ENCODE measurements at regions not wholly inside any gene's neighbourhood (a gene's known extent, or its start where the extent isn't known, plus 50 kb on each side); places are given as distances from the start of the nearest gene placed in this dataset.
"Not testable (repeated sequence)": the region's sequence is repeated elsewhere in the genome, so short reads cannot be mapped to it uniquely, and the experiment has no call there.

DNA sequence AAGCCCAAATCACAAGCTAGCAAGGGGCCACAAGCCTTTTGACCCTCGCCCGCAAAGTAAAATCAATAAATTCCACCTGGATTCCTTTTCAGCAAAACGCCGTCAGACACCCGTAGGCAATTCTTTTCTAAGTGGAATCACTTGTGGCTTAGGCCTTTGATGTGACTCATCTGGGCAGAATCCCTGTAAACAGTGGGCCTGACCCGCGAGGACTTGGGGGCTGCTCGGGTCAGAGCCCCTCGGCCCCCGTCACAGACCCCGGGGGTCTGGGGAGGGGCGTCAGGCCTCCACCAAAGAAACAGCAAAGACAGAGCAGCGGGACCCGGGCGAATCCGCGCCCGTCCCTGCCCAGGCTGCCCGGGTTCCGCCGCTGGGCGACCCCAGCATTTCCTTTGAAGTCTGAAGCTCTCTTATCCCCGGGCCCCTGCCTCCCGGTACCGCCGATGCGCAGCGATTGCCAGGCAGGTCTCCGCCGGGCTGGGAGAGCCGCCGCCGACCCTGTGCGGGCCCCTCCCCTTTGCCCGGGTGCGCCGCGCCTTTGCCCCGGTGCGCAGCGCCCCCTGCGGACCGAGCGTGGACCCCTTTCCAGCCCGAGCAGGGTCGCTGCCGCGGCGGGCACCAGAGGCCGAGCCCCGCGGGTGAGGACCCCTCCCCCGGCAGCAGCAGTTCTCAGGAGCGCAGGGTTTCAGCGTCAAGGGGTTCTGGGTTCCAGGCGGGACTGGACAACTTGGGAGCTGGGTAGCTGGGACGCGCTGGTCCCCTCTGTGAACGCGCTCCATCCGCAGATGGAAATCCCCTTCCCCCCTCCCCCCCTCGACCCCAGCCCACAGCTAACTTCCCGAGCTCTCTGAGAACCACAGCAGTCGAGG lies 178.3 kb downstream of the UACA start:
- ATAC-seq (ENCODE audit: low read depth): no peak
- H3K36me3 Mint-ChIP-seq: peaks cover 3% of the 10 kb centered on the region
- H3K4me3 Mint-ChIP-seq: no peak overlapping the region

DNA sequence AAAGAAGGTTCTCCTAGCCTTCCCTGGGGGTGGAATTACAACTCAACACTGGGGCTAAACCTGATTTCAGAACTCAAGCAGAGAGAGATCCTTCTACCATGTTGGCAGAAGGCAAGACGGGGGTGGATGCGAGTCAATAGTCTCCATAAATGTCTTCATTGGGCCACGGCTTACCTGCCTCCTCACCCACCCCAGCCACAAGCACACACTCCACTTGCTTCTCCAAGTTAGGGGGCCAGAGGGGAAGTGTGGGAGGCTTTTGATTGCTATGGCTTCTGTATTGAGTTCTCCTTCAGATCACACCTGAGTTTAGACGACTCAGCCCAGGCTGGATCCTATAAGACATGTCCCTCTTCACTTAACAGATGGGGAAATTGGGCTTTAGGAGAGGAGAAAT lies 178.9 kb downstream of the UACA start:
- Mint-ChIP-seq H3K36me3 (peaks cover 3% of the 10 kb centered on the region), H3K27me3 (peaks cover 33% of the 10 kb centered on the region), H3K4me1 (peaks cover 4% of the 10 kb centered on the region), H3K27ac (no peak overlapping the region), H3K9me3 (no peaks in the 10 kb centered on the region), H3K4me3 (no peak overlapping the region)
- ATAC-seq (ENCODE audit: low read depth) (no peak), DNase-seq (ENCODE audit: low spot score in 2 of 2) (no peak)

More for the DNA sequence above, 178.3 kb downstream of the UACA start:
- Mint-ChIP-seq H3K9me3 (no peaks in the 10 kb centered on the region), H3K4me1 (peaks cover 4% of the 10 kb centered on the region), H3K27ac (no peak overlapping the region), H3K27me3 (peaks cover 28% of the 10 kb centered on the region)
- no peak for DNase-seq (ENCODE audit: low spot score in 2 of 2)

DNA sequence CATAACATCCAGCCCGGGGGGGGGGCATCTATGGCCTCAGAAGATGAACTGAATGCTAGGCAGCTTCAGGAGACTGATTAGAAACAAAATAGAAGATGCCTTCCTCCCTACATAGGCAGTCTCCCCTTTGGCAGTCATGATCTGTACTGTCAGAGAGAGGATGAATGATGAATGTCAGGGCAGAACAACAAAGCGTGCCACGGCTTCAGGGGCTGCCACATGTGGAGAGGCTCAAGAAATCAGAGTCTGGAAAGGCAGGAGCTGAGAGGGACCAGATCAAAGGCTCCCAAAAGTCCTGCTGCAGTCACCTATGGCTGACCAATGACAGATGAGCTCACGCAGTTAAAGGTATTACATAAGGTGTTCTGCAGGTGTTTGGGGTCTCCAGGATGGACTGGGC lies 180.4 kb downstream of the UACA start:
- no peak overlapping the region for H3K4me3 Mint-ChIP-seq
- H3K9me3 Mint-ChIP-seq: no peaks in the 10 kb centered on the region
- H3K27me3 Mint-ChIP-seq: peaks cover 26% of the 10 kb centered on the region
- DNase-seq (ENCODE audit: low spot score in 2 of 2) (no peak), ATAC-seq (ENCODE audit: low read depth) (no peak)
- no peak overlapping the region for H3K27ac Mint-ChIP-seq
- peaks cover 4% of the 10 kb centered on the region for H3K4me1 Mint-ChIP-seq
- peaks cover 1% of the 10 kb centered on the region for H3K36me3 Mint-ChIP-seq

DNA sequence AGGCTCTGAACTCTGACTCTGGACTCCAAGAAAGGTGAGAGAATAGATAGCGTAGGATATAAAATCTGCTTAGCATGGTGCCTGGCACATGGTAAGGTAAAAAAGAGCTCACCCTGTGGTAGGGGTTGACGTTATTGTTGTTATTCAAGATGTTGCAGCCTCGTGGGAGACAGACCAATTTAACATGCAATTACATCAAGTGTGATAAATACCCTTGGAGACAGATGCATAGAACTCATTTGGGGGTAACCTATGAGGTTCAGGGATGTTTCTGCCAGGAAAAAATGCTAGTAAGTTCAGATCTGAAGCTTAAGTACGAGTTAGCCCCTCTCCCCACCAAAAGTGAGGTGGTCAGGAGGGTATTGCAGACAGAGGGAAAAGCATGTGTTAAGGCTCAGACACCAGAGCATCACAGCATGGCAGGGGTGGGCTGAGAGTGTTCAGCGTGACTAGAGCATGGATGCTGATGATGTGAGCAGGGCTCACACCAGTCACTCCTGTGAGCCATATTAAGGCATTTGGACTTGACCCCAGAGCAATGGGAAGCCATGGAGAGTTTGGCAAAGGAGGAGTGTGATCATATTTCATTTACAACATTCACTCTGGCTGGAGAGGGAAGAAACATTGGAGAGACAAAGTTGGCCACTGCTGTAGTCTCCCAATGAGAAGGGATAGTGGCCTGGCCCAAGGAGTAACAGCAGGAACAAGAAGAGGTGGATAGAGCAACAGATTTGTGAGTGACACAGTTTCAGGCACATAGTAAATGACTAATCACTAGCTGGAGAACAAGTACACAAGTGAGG lies 181.0 kb downstream of the UACA start:
- no peak for DNase-seq (ENCODE audit: low spot score in 2 of 2)
- ATAC-seq (ENCODE audit: low read depth): no peak
- H3K36me3 Mint-ChIP-seq: no peaks in the 10 kb centered on the region
- H3K4me1 Mint-ChIP-seq: peaks cover 4% of the 10 kb centered on the region
- peaks cover 21% of the 10 kb centered on the region for H3K27me3 Mint-ChIP-seq
- no peak overlapping the region for H3K27ac Mint-ChIP-seq
- H3K4me3 Mint-ChIP-seq: no peak overlapping the region
- H3K9me3 Mint-ChIP-seq: no peaks in the 10 kb centered on the region

- Mint-ChIP-seq H3K27ac (no peak overlapping the region), H3K4me3 (no peak overlapping the region), H3K27me3 (peaks cover 17% of the 10 kb centered on the region), H3K4me1 (peaks cover 4% of the 10 kb centered on the region), H3K36me3 (no peaks in the 10 kb centered on the region), H3K9me3 (no peaks in the 10 kb centered on the region)
- ATAC-seq (ENCODE audit: low read depth) (no peak), DNase-seq (ENCODE audit: low spot score in 2 of 2) (no peak)
Observed at GRCh38 chr15:70580958-70581357, 182.4 kb downstream of the UACA start.

- Mint-ChIP-seq H3K4me1 (no peaks in the 10 kb centered on the region), H3K9me3 (no peaks in the 10 kb centered on the region), H3K27me3 (peaks cover 12% of the 10 kb centered on the region), H3K36me3 (no peaks in the 10 kb centered on the region), H3K27ac (no peak overlapping the region), H3K4me3 (no peak overlapping the region)
- DNase-seq (ENCODE audit: low spot score in 2 of 2): no peak
- no peak for ATAC-seq (ENCODE audit: low read depth)
Observed at GRCh38 chr15:70580286-70580685, 183.1 kb downstream of the UACA start.

- H3K4me1 Mint-ChIP-seq: no peaks in the 10 kb centered on the region
- H3K27me3 Mint-ChIP-seq: peaks cover 12% of the 10 kb centered on the region
- ATAC-seq (ENCODE audit: low read depth): no peak
- no peak overlapping the region for H3K4me3 Mint-ChIP-seq
- no peaks in the 10 kb centered on the region for H3K9me3 Mint-ChIP-seq
- H3K27ac Mint-ChIP-seq: no peak overlapping the region
- DNase-seq (ENCODE audit: low spot score in 2 of 2): no peak
- H3K36me3 Mint-ChIP-seq: no peaks in the 10 kb centered on the region
Observed at GRCh38 chr15:70579766-70580165, 183.6 kb downstream of the UACA start.

DNA sequence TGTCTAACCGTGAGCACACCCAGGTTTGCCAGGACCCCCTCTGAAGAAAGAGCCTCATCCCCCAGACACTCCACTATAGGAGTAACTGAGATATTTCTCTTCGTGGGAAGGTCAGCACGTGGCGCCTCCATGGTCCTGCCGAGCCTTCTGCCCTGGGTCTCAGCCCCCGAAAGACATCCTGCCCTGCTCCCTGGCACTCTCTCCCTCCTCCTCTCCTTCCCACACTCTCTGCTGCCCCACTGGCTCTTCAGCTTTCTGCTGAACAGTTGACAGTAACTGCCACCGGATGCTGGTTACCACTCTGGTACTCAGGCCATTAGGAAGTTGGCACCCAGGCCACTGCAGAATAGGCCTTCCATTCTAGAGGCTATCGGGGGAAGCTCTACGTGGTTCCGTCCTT lies 185.2 kb downstream of the UACA start:
- H3K9me3 Mint-ChIP-seq: peaks cover 4% of the 10 kb centered on the region
- H3K4me3 Mint-ChIP-seq: no peak overlapping the region
- peaks cover 4% of the 10 kb centered on the region for H3K36me3 Mint-ChIP-seq
- DNase-seq (ENCODE audit: low spot score in 2 of 2) (no peak), ATAC-seq (ENCODE audit: low read depth) (no peak)
- H3K27me3 Mint-ChIP-seq: peaks cover 13% of the 10 kb centered on the region
- H3K27ac Mint-ChIP-seq: no peak overlapping the region
- no peaks in the 10 kb centered on the region for H3K4me1 Mint-ChIP-seq

DNA sequence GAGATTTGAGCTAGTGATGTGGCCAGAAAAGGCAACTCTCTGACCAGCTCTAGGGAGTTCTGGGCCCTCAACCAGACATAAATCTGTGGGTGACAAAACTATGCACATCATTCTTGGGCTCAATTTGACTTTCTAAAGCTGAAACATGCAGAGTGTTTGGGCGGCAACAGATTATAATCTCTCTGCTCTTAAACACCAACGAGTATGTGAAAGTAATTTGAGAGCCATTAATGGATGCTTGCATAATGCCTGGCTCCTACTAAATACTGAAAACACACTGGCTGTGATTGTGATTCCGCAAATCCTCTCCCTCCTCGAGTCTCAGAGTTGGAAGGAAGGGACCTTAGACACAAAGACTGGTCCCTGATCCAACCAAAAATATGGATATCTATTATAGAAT lies 186.7 kb downstream of the UACA start:
- no peaks in the 10 kb centered on the region for H3K4me1 Mint-ChIP-seq
- no peak for DNase-seq (ENCODE audit: low spot score in 2 of 2)
- peaks cover 4% of the 10 kb centered on the region for H3K36me3 Mint-ChIP-seq
- ATAC-seq (ENCODE audit: low read depth): no peak
- peaks cover 4% of the 10 kb centered on the region for H3K9me3 Mint-ChIP-seq
- no peak overlapping the region for H3K27ac Mint-ChIP-seq
- peaks cover 14% of the 10 kb centered on the region for H3K27me3 Mint-ChIP-seq
- no peak overlapping the region for H3K4me3 Mint-ChIP-seq

GRCh38 chr15:70576276-70576675 lies 187.1 kb downstream of the UACA start:
- Mint-ChIP-seq H3K4me3 (no peak overlapping the region), H3K4me1 (no peaks in the 10 kb centered on the region), H3K36me3 (peaks cover 4% of the 10 kb centered on the region), H3K27me3 (peaks cover 14% of the 10 kb centered on the region), H3K27ac (no peak overlapping the region), H3K9me3 (peaks cover 4% of the 10 kb centered on the region)
- DNase-seq (ENCODE audit: low spot score in 2 of 2) (no peak), ATAC-seq (ENCODE audit: low read depth) (no peak)

DNA sequence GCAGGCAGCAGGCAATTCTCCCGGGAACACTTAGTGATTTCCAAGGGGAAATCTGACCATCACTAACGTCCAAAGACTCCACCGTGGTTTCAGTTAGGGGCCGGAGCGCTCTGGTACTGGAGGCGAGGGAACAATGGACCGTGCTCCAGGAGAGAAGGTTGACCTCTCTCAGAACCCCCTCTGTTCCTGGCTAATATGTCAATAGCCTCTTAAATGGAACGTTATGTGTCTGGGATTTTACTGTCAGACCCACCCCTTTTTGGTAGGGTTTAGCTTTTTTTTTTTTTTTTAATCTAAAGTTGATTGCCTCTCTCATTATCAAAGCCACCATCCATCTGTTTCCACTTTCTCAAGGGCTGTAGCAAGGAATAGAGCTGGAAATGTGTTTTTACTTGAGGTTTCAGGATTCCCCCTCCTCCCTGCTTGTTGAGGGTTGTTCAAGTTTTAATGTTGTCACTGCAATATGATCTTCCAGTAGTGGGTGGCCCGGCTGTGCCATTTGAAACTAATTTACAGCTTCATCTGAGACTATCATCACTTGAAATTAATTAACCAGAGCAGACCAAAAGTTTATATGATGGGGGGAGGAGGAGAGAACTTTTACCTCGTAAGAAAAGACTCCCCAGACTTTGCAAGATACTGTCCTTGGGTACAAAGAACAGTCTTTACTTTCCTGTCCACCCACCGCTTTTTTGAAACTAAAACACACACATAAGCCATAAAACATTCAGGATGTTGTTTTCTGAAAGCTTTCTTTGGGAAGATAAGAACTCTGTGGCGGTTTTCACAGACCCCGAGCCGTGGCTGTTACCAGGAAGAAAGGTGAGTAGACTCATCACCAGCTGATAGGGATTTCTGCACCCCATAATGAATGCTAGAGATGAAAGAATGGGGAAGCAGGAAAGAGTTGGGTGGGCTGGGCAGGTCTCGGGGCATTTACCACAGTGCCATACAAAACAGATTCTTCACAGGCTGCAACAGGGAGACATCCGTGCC lies 187.8 kb downstream of the UACA start:
- Mint-ChIP-seq H3K4me3 (no peak overlapping the region), H3K4me1 (no peaks in the 10 kb centered on the region), H3K27me3 (peaks cover 14% of the 10 kb centered on the region), H3K36me3 (peaks cover 4% of the 10 kb centered on the region), H3K9me3 (peaks cover 4% of the 10 kb centered on the region), H3K27ac (no peak overlapping the region)
- ATAC-seq (ENCODE audit: low read depth): no peak
- DNase-seq (ENCODE audit: low spot score in 2 of 2): no peak

- not testable (repeated sequence) for H3K4me1 Mint-ChIP-seq; H3K9me3 Mint-ChIP-seq; H3K36me3 Mint-ChIP-seq; ATAC-seq (ENCODE audit: low read depth); H3K27ac Mint-ChIP-seq; DNase-seq (ENCODE audit: low spot score in 2 of 2); H3K27me3 Mint-ChIP-seq; H3K4me3 Mint-ChIP-seq
Observed at GRCh38 chr15:70574325-70574724, 189.0 kb downstream of the UACA start.

DNA sequence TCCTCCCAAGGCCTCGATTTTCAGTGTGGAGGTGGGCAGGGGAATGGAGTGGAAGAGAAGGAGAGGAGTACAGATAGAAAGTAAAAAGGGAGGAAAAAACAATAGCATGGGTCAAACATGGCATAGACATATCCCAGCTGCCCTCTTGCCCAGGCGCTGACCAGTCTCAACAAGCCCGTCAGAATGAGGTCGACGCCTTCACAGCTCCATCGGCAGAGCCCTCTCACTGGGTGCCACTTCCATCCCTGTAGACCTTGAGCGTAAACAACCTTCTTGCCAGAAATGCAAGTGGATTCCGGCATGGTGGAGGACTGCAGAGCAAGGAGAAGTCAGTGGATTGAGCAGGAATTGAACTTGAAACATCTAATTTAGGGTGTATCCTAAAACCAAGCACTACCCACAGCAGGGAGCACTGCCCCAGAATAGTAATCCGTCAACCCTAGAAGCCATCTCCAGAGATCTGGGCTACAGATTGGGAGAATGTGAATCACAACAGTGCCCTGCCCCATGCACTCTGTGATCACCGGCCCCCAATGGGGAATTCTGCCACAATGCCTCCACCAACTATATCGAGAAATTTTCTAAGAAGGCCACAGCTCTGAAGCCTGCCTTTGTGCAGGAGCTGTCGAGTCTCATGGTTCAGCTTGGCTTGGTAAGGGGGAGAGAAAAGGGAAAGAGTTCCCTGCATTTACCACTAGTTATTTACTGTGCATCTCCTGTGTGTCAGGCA lies 190.1 kb downstream of the UACA start:
- DNase-seq (ENCODE audit: low spot score in 2 of 2): no peak
- H3K9me3 Mint-ChIP-seq: peaks cover 4% of the 10 kb centered on the region
- no peaks in the 10 kb centered on the region for H3K4me1 Mint-ChIP-seq
- peaks cover 6% of the 10 kb centered on the region for H3K27me3 Mint-ChIP-seq
- H3K27ac Mint-ChIP-seq: no peak overlapping the region
- H3K36me3 Mint-ChIP-seq: peaks cover 4% of the 10 kb centered on the region
- no peak for ATAC-seq (ENCODE audit: low read depth)
- no peak overlapping the region for H3K4me3 Mint-ChIP-seq
